HL-60 (cell line): ENCODE measurements at regions not wholly inside any gene's neighbourhood (a gene's known extent, or its start where the extent isn't known, plus 50 kb on each side); places are given as distances from the start of the nearest gene placed in this dataset.

Experiments
- DNase-seq, 2 experiments: peaks; one replicate each; pipeline ENCODE4 v3.0.0-alpha.2; 2010 to 2020; ENCODE audit warnings: low read depth in 1 of 2, low spot score in 1 of 2
- H3K27ac ChIP-seq: fragments of 250-450 bp; sonication (Bioruptor Pico); replicated peaks from 2 replicates; pipeline ENCODE4 v1.5.1; 2020; ENCODE audit warnings: mild to moderate bottlenecking, moderate library complexity
- H3K27me3 ChIP-seq: fragments of 250-450 bp; sonication (Bioruptor Pico); 2 replicates; pipeline ENCODE4 v1.5.1; 2021; ENCODE audit warnings: mild to moderate bottlenecking, moderate library complexity; ENCODE audit not compliant: insufficient read depth, poor library complexity, severe bottlenecking
- H3K4me3 ChIP-seq: replicated peaks from 2 replicates; pipeline ENCODE4 v1.5.1; 2011; ENCODE audit warnings: mild to moderate bottlenecking, control low read depth, low read length; ENCODE audit not compliant: insufficient read depth
- CTCF ChIP-seq: IDR thresholded peaks from one replicate; pipeline ENCODE4 v1.5.1; 2011; ENCODE audit warnings: low read length, control low read depth, inconsistent platforms; ENCODE audit not compliant: insufficient read depth
- GABPA ChIP-seq: IDR thresholded peaks from 2 replicates; pipeline ENCODE4 v1.6.1; 2012; ENCODE audit warnings: low read depth
- POLR2AphosphoS5 ChIP-seq: IDR thresholded peaks from 2 replicates; pipeline ENCODE4 v1.6.1; 2012; ENCODE audit warnings: low read depth
- REST ChIP-seq: IDR thresholded peaks from 2 replicates; pipeline ENCODE4 v1.6.1; 2012; ENCODE audit warnings: low read depth; ENCODE audit not compliant: insufficient replicate concordance
- SPI1 ChIP-seq: IDR thresholded peaks from 2 replicates; pipeline ENCODE4 v1.6.1; 2012; ENCODE audit warnings: low read depth, mild to moderate bottlenecking, borderline replicate concordance

- H3K4me3 ChIP-seq: no peak overlapping the region
- TF ChIP-seq GABPA: no peak
- TF ChIP-seq POLR2AphosphoS5: no peak
- no peak for TF ChIP-seq CTCF
- TF ChIP-seq REST: no peak
- no peak for TF ChIP-seq SPI1
Measured at GRCh38 chr11:98036810-98037209, 983.9 kb upstream of the CNTN5 start.

GRCh38 chr11:98040061-98040808, 980.5 kb upstream of the CNTN5 start:
- Histone ChIP-seq H3K27ac (no peak overlapping the region), H3K27me3 (no peaks in the 10 kb centered on the region), H3K4me3 (no peak overlapping the region)
- DNase-seq: no peak
- TF ChIP-seq GABPA: no peak
- TF ChIP-seq SPI1: no peak
- TF ChIP-seq POLR2AphosphoS5: no peak
- no peak for TF ChIP-seq CTCF
- no peak for TF ChIP-seq REST

More at GRCh38 chr11:98036810-98037209, 983.9 kb upstream of the CNTN5 start:
- Histone ChIP-seq H3K27ac (no peak overlapping the region), H3K27me3 (no peaks in the 10 kb centered on the region)
- no peak for DNase-seq

GRCh38 chr11:98047647-98048046, 973.1 kb upstream of the CNTN5 start:
- DNase-seq: no peak
- Histone ChIP-seq H3K27ac (no peak overlapping the region), H3K4me3 (no peak overlapping the region), H3K27me3 (no peaks in the 10 kb centered on the region)
- TF ChIP-seq POLR2AphosphoS5: no peak
- TF ChIP-seq REST: no peak
- no peak for TF ChIP-seq GABPA
- no peak for TF ChIP-seq CTCF
- no peak for TF ChIP-seq SPI1
